Stomach smooth muscle (tissue), 2 donors: ENCODE measurements at regions not wholly inside any gene's neighbourhood (a gene's known extent, or its start where the extent isn't known, plus 50 kb on each side); places are given as distances from the start of the nearest gene placed in this dataset.

Experiments
- H3K27ac ChIP-seq: one replicate; pipeline ENCODE4 v1.7.0; 2013; ENCODE audit warnings: mild to moderate bottlenecking, low read length, inconsistent platforms
- H3K27me3 ChIP-seq, 2 donors: one replicate each; pipeline ENCODE4 v1.7.0; 2013; ENCODE audit warnings: low read length in 2 of 2; ENCODE audit not compliant: insufficient read depth in 2 of 2, control insufficient read depth in 1 of 2
- H3K36me3 ChIP-seq, 2 donors: one replicate each; pipeline ENCODE4 v1.7.0; 2013; ENCODE audit warnings: low read length in 2 of 2; ENCODE audit not compliant: control insufficient read depth in 2 of 2, insufficient read depth in 2 of 2
- H3K4me1 ChIP-seq: one replicate; pipeline ENCODE4 v1.7.0; 2013; ENCODE audit warnings: low read length; ENCODE audit not compliant: control insufficient read depth, insufficient read depth
- H3K4me3 ChIP-seq, 2 donors: one replicate each; pipeline ENCODE4 v1.7.0; 2013; ENCODE audit warnings: low read length in 2 of 2
- H3K9ac ChIP-seq, 2 donors: one replicate each; pipeline ENCODE4 v1.7.0; 2013; ENCODE audit warnings: low read length in 2 of 2, mild to moderate bottlenecking in 1 of 2
- H3K9me3 ChIP-seq, 2 donors: one replicate each; pipeline ENCODE4 v1.7.0; 2013; ENCODE audit warnings: low read length in 2 of 2; ENCODE audit not compliant: control insufficient read depth in 2 of 2
- donor health status: healthy.
- donor health status: Pancreatic carcinoma.

- Histone ChIP-seq H3K4me3 (no peak overlapping the region), H3K9ac (no peak overlapping the region), H3K4me1 (no peaks in the 10 kb centered on the region), H3K9me3 (no peaks in the 10 kb centered on the region), H3K36me3 (no peaks in the 10 kb centered on the region), H3K27me3 (no peaks in the 10 kb centered on the region), H3K27ac (no peak overlapping the region)
These were observed 54.1 kb upstream of the LRRC7 start for GRCh38 chr1:69513601-69514000.
